Liver (tissue), 8 donors: ENCODE measurements at regions not wholly inside any gene's neighbourhood (a gene's known extent, or its start where the extent isn't known, plus 50 kb on each side); places are given as distances from the start of the nearest gene placed in this dataset.

Experiments used
- DNase-seq: peaks from one replicate; pipeline ENCODE4 v3.0.0-alpha.2; 2017; ENCODE audit warnings: low spot score
- H3K27ac ChIP-seq, 2 donors: one replicate each; pipeline ENCODE4 v1.7.0; 2013; ENCODE audit warnings: inconsistent platforms in 2 of 2, low read length in 2 of 2, control low read depth in 1 of 2, low read depth in 1 of 2, mild to moderate bottlenecking in 1 of 2
- H3K27me3 ChIP-seq, 4 donors: one replicate each; pipeline versions ENCODE4 v1.6.1 to v1.7.0; 2013; ENCODE audit warnings: low read length in 3 of 4, inconsistent platforms in 1 of 4, mild to moderate bottlenecking in 1 of 4, moderate library complexity in 1 of 4; ENCODE audit not compliant: control insufficient read depth in 4 of 4, insufficient read depth in 4 of 4
- H3K36me3 ChIP-seq, 4 donors: one replicate each; pipeline versions ENCODE4 v1.6.1 to v1.7.0; 2013; ENCODE audit warnings: low read length in 3 of 4, mild to moderate bottlenecking in 3 of 4, low read depth in 1 of 4, moderate library complexity in 1 of 4; ENCODE audit not compliant: control insufficient read depth in 4 of 4, insufficient read depth in 3 of 4
- H3K4me1 ChIP-seq, 4 donors: one replicate each; pipeline versions ENCODE4 v1.6.1 to v1.7.0; 2013; ENCODE audit warnings: low read length in 3 of 4, mild to moderate bottlenecking in 3 of 4, moderate library complexity in 1 of 4; ENCODE audit not compliant: control insufficient read depth in 4 of 4, insufficient read depth in 4 of 4
- H3K4me3 ChIP-seq, 3 donors: one replicate each; pipeline versions ENCODE4 v1.6.1 to v1.7.0; 2013; ENCODE audit warnings: low read length in 3 of 3, control low read depth in 1 of 3, low read depth in 1 of 3, mild to moderate bottlenecking in 1 of 3
- H3K9ac ChIP-seq, 2 donors: one replicate each; pipeline ENCODE4 v1.7.0; 2013; ENCODE audit warnings: low read length in 2 of 2, mild to moderate bottlenecking in 2 of 2, moderate library complexity in 2 of 2, control low read depth in 1 of 2, low read depth in 1 of 2
- H3K9me3 ChIP-seq, 4 donors: one replicate each; pipeline versions ENCODE4 v1.6.1 to v1.7.0; 2013; ENCODE audit warnings: low read length in 3 of 4; ENCODE audit not compliant: control insufficient read depth in 4 of 4
- CTCF ChIP-seq: fragments of 150-350 bp; IDR thresholded peaks from 2 replicates; pipeline ENCODE4 v1.5.1; 2017; ENCODE audit warnings: improper control_type of control experiment, low read depth, low read length; ENCODE audit not compliant: missing input control
- EGR1 ChIP-seq, 2 donors: IDR thresholded peaks; 2 replicates each; pipeline ENCODE4 v1.6.1; 2016 to 2018; ENCODE audit warnings: antibody characterized with exemption in 2 of 2, low read depth in 2 of 2
- FOXA1 ChIP-seq: IDR thresholded peaks from 2 replicates; pipeline ENCODE4 v1.6.1; 2016; ENCODE audit warnings: antibody characterized with exemption
- FOXA2 ChIP-seq: IDR thresholded peaks from 2 replicates; pipeline ENCODE4 v1.6.1; 2016; ENCODE audit warnings: antibody characterized with exemption
- GABPA ChIP-seq, 2 donors: IDR thresholded peaks in 1 of 2; conservative IDR thresholded peaks in 1 of 2; 2 replicates each; pipeline ENCODE4 v1.6.1; 2016; ENCODE audit warnings: antibody characterized with exemption in 2 of 2, mild to moderate bottlenecking in 1 of 2, moderate library complexity in 1 of 2
- HNF4A ChIP-seq, 2 donors: conservative IDR thresholded peaks; 2 replicates each; pipeline ENCODE4 v1.6.1; 2016; ENCODE audit warnings: antibody characterized with exemption in 2 of 2, mild to moderate bottlenecking in 2 of 2
- HNF4G ChIP-seq: IDR thresholded peaks from 2 replicates; pipeline ENCODE4 v1.6.1; 2016; ENCODE audit warnings: antibody characterized with exemption
- JUND ChIP-seq, 2 donors: IDR thresholded peaks; 2 replicates each; pipeline ENCODE4 v1.6.1; 2016; ENCODE audit warnings: antibody characterized with exemption in 2 of 2
- MAX ChIP-seq: IDR thresholded peaks from 2 replicates; pipeline ENCODE4 v1.6.1; 2016; ENCODE audit warnings: antibody characterized with exemption
- NR2F2 ChIP-seq: IDR thresholded peaks from 2 replicates; pipeline ENCODE4 v1.6.1; 2016; ENCODE audit warnings: antibody characterized with exemption
- RAD21 ChIP-seq, 2 donors: IDR thresholded peaks; 2 replicates each; pipeline ENCODE4 v1.6.1; 2016; ENCODE audit warnings: antibody characterized with exemption in 2 of 2, mild to moderate bottlenecking in 2 of 2
- REST ChIP-seq: IDR thresholded peaks from 2 replicates; pipeline ENCODE4 v1.6.1; 2016; ENCODE audit warnings: antibody characterized with exemption, mild to moderate bottlenecking
- SP1 ChIP-seq: IDR thresholded peaks from 2 replicates; pipeline ENCODE4 v1.6.1; 2018; ENCODE audit warnings: antibody characterized with exemption, mild to moderate bottlenecking
- TAF1 ChIP-seq: conservative IDR thresholded peaks from 2 replicates; pipeline ENCODE4 v1.6.1; 2016; ENCODE audit warnings: antibody characterized with exemption, mild to moderate bottlenecking
- YY1 ChIP-seq: IDR thresholded peaks from 2 replicates; pipeline ENCODE4 v1.6.1; 2016; ENCODE audit warnings: antibody characterized with exemption, mild to moderate bottlenecking
- ZBTB33 ChIP-seq: IDR thresholded peaks from 2 replicates; pipeline ENCODE4 v1.6.1; 2016; ENCODE audit warnings: antibody characterized with exemption
- WGBS: extraction: QIAGEN DNeasy Blood & Tissue Kit; methylation state at CpG from one replicate; pipeline ENCODE4 v1.1.7; 2013; 5-methylcytosine and 5-hydroxymethylcytosine counted together
- donor health status: healthy.
- donor health status: healthy.
- donor health status: healthy.
- donor health status: healthy.
- donor health status: healthy.

- peak overlapping the region in 1 of 3 donors; percentile 34 for H3K4me3 ChIP-seq
- H3K27ac ChIP-seq = peak overlapping the region in 1 of 2 donors; percentile 22
These were observed 111.2 kb upstream of the HIVEP1 start for GRCh38 chr6:11900662-11901598.

GRCh38 chr6:11899645-11900044 lies 112.5 kb upstream of the HIVEP1 start:
- no peaks in the 10 kb centered on the region for H3K27me3 ChIP-seq
- 91% methylated on average over 1 of the region's 1 CpG for WGBS

More at GRCh38 chr6:11900662-11901598, 111.2 kb upstream of the HIVEP1 start:
- DNase-seq = no peak
- TF ChIP-seq SP1 (no peak), CTCF (no peak), FOXA2 (no peak), RAD21 (IDR thresholded peaks at IDR 0.05) (no peak), NR2F2 (no peak), EGR1 (IDR thresholded peaks at IDR 0.05; ENCODE audit: low read depth in 2 of 2) (no peak), JUND (IDR thresholded peaks at IDR 0.05) (no peak)
- 76% methylated on average over 14 of the region's 14 CpGs for WGBS
- Histone ChIP-seq H3K9me3 (no peaks in the 10 kb centered on the region), H3K36me3 (no peaks in the 10 kb centered on the region), H3K4me1 (no peaks in the 10 kb centered on the region), H3K27me3 (no peaks in the 10 kb centered on the region), H3K9ac (peak overlapping the region; percentile 32 to 56)

More at GRCh38 chr6:11899645-11900044, 112.5 kb upstream of the HIVEP1 start:
- Histone ChIP-seq H3K4me1 (no peaks in the 10 kb centered on the region), H3K36me3 (no peaks in the 10 kb centered on the region), H3K4me3 (no peak overlapping the region), H3K9me3 (no peaks in the 10 kb centered on the region), H3K27ac (no peak overlapping the region), H3K9ac (no peak overlapping the region)
- TF ChIP-seq MAX = no peak
- TF ChIP-seq ZBTB33 = no peak
- no peak for TF ChIP-seq YY1
- no peak for TF ChIP-seq GABPA (IDR thresholded peaks at IDR 0.05 in 1 of 2, conservative IDR thresholded peaks at IDR 0.05 in 1 of 2)
- TF ChIP-seq FOXA1 = no peak
- no peak for TF ChIP-seq RAD21 (IDR thresholded peaks at IDR 0.05)
- TF ChIP-seq HNF4G = no peak
- no peak for TF ChIP-seq FOXA2
- no peak for TF ChIP-seq REST
- TF ChIP-seq CTCF = no peak
- no peak for TF ChIP-seq SP1
- no peak for TF ChIP-seq TAF1
- TF ChIP-seq HNF4A (conservative IDR thresholded peaks at IDR 0.05) = no peak
- DNase-seq = no peak
